SU-DHL-6 (cell line): ENCODE measurements at regions not wholly inside any gene's neighbourhood (a gene's known extent, or its start where the extent isn't known, plus 50 kb on each side); places are given as distances from the start of the nearest gene placed in this dataset.

ENCODE experiments used
- H2AFZ ChIP-seq: fragments of 200-600 bp; sonication (generic); 2 replicates; pipeline ENCODE4 v1.6.1; 2014; ENCODE audit warnings: low read depth, mild to moderate bottlenecking, moderate library complexity, mixed read lengths, antibody characterized with exemption, low read length; ENCODE audit not compliant: severe bottlenecking
- H3F3A ChIP-seq: fragments of 200-600 bp; shearing (Covaris generic); 2 replicates; pipeline ENCODE4 v1.6.0; 2016; ENCODE audit warnings: antibody characterized with exemption, mild to moderate bottlenecking; ENCODE audit not compliant: insufficient read depth
- H3K27ac ChIP-seq: fragments of 200-600 bp; sonication (generic); 2 replicates; pipeline ENCODE4 v1.5.1; 2016; ENCODE audit warnings: low read depth, mild to moderate bottlenecking, low read length, moderate library complexity, mixed read lengths
- H3K27me3 ChIP-seq: fragments of 200-600 bp; sonication (generic), shearing (Covaris generic); 2 replicates; pipeline ENCODE4 v1.6.0; 2014; ENCODE audit warnings: mild to moderate bottlenecking, low read length
- H3K36me3 ChIP-seq: fragments of 200-600 bp; sonication (generic); 2 replicates; pipeline ENCODE4 v1.6.1; 2014; ENCODE audit warnings: mild to moderate bottlenecking, low read length, mixed read lengths
- H3K4me2 ChIP-seq: fragments of 300-600, 200-600 bp; shearing (Covaris generic), sonication (generic); 2 replicates; pipeline ENCODE4 v1.6.0; 2014; ENCODE audit warnings: low read length, low read depth, mild to moderate bottlenecking; ENCODE audit not compliant: poor library complexity, severe bottlenecking
- H3K4me3 ChIP-seq: fragments of 200-600 bp; sonication (generic); 2 replicates; pipeline ENCODE4 v1.5.1; 2014; ENCODE audit warnings: antibody characterized with exemption, low read length, mild to moderate bottlenecking, mixed read lengths; ENCODE audit not compliant: insufficient read depth, poor library complexity, severe bottlenecking
- H3K79me2 ChIP-seq: fragments of 200-600 bp; sonication (generic); 2 replicates; pipeline ENCODE4 v1.6.1; 2014; ENCODE audit warnings: mild to moderate bottlenecking, low read length, moderate library complexity; ENCODE audit not compliant: insufficient read depth
- H3K9ac ChIP-seq: fragments of 200-600 bp; sonication (generic); 2 replicates; pipeline ENCODE4 v1.7.0; 2014; ENCODE audit warnings: mild to moderate bottlenecking, low read length
- H3K9me2 ChIP-seq: fragments of 200-600 bp; sonication (generic); replicated peaks from 2 replicates; pipeline ENCODE4 v1.6.1; 2014; ENCODE audit warnings: low read length; ENCODE audit not compliant: insufficient read depth
- H3K9me3 ChIP-seq: fragments of 200-600 bp; sonication (generic); 2 replicates; pipeline ENCODE4 v1.6.1; 2014; ENCODE audit warnings: low read length, mixed read lengths; ENCODE audit not compliant: insufficient read depth
- H4K20me1 ChIP-seq: fragments of 200-600 bp; sonication (generic); 2 replicates; pipeline ENCODE4 v1.6.1; 2014; ENCODE audit warnings: low read depth, mild to moderate bottlenecking, antibody characterized with exemption, low read length, moderate library complexity, mixed read lengths
- EZH2phosphoT487 ChIP-seq: fragments of 200-600 bp; sonication (generic), shearing (Covaris generic); conservative IDR thresholded peaks from 2 replicates; pipeline ENCODE4 v1.6.1; 2018; ENCODE audit warnings: mild to moderate bottlenecking, antibody characterized with exemption, low read length, moderate library complexity, mixed read lengths
- TF ChIP-seq, protein P1 (sequence below): fragments of 200-600 bp; sonication (generic); IDR thresholded peaks from one replicate; pipeline ENCODE4 v1.5.1; 2017; ENCODE audit warnings: antibody characterized with exemption, mild to moderate bottlenecking, low read length, moderate library complexity; ENCODE audit not compliant: insufficient read depth, poor library complexity, severe bottlenecking

DNA sequence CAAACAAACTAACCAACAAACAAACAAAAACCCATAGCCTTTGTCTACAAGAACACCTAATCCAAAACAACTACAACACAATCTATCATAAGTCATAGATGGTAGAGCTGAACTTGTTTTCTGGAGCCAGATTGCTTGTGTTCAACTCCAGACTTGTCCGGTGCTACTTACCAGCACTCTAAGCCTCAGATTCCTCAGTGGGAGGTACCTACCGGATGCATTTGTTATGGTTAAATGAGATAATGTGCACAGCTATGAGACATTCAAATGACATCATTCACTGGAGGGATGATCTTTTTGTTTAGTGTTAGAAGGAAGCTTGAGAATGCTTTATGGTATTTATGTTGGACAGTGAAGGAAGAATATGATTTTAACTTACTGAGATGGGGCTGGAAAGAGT, 592.9 kb upstream of the C9orf72 start:
- Histone ChIP-seq H3K9me2 (no peaks in the 10 kb centered on the region), H3K9me3 (no peaks in the 10 kb centered on the region; the same call in 1 of the 2 replicates), H3K9ac (no peak overlapping the region), H3K79me2 (no peaks in the 10 kb centered on the region), H3F3A (no peaks in the 10 kb centered on the region), H3K27ac (no peak overlapping the region), H3K27me3 (no peaks in the 10 kb centered on the region), H3K4me2 (no peak overlapping the region), H3K36me3 (no peaks in the 10 kb centered on the region), H2AFZ (no peak overlapping the region), H3K4me3 (no peak overlapping the region), H4K20me1 (no peaks in the 10 kb centered on the region)
- TF ChIP-seq, protein P1, sequence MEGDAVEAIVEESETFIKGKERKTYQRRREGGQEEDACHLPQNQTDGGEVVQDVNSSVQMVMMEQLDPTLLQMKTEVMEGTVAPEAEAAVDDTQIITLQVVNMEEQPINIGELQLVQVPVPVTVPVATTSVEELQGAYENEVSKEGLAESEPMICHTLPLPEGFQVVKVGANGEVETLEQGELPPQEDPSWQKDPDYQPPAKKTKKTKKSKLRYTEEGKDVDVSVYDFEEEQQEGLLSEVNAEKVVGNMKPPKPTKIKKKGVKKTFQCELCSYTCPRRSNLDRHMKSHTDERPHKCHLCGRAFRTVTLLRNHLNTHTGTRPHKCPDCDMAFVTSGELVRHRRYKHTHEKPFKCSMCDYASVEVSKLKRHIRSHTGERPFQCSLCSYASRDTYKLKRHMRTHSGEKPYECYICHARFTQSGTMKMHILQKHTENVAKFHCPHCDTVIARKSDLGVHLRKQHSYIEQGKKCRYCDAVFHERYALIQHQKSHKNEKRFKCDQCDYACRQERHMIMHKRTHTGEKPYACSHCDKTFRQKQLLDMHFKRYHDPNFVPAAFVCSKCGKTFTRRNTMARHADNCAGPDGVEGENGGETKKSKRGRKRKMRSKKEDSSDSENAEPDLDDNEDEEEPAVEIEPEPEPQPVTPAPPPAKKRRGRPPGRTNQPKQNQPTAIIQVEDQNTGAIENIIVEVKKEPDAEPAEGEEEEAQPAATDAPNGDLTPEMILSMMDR, result no peak
- no peak for TF ChIP-seq EZH2phosphoT487

DNA sequence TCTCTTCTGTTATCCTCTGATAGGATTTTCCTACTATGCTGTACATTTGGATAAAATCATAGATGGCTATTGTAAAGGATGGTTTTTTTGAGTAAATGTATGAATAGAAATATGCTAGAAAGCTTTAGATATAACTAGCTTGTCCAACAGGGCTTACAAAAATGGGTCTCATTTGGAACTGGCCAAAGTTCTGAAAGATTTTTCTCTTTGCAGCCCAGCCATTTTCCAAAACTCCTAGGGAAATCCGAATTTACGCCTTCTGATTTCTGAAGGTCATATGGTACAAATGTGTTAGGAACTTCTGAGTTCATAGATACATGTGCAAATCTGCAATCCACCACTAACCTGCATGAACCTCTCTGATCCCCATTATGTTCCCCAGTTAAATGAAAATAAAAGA, 603.9 kb upstream of the C9orf72 start:
- no peak for TF ChIP-seq EZH2phosphoT487
- TF ChIP-seq, protein P1, result no peak
- no peaks in the 10 kb centered on the region for H3K27me3 ChIP-seq
- H4K20me1 ChIP-seq, result no peaks in the 10 kb centered on the region
- no peaks in the 10 kb centered on the region for H3F3A ChIP-seq
- H3K27ac ChIP-seq, result no peak overlapping the region
- no peaks in the 10 kb centered on the region for H3K9me3 ChIP-seq
- H3K79me2 ChIP-seq, result no peaks in the 10 kb centered on the region
- H3K9ac ChIP-seq, result no peak overlapping the region
- no peaks in the 10 kb centered on the region for H3K9me2 ChIP-seq
- H3K4me2 ChIP-seq, result no peak overlapping the region
- no peak overlapping the region for H2AFZ ChIP-seq
- no peaks in the 10 kb centered on the region for H3K36me3 ChIP-seq
- no peak overlapping the region for H3K4me3 ChIP-seq

DNA sequence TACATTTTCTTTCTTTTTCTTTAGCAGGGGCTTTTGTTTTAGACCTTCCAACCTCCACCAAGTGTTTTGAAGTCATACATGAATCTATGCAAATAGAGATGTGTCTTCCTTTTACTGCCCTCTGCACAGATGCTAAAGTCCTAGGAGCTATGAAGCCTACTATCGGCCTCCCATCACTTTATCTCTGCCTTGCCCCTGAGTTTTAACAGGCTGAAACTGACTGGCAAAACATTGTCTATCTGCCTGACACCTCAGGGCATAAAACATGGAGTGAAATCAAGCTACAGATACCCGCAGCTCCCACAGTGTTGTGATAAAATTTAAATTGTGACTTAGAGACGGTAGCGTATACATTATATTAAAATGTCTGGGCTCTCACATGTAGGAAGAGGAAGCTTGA, 604.6 kb upstream of the C9orf72 start:
- TF ChIP-seq, protein P1, result no peak
- TF ChIP-seq EZH2phosphoT487, result no peak
- Histone ChIP-seq H3K9ac (no peak overlapping the region), H4K20me1 (no peaks in the 10 kb centered on the region), H3F3A (no peaks in the 10 kb centered on the region), H3K4me3 (no peak overlapping the region), H2AFZ (no peak overlapping the region), H3K27ac (no peak overlapping the region), H3K4me2 (no peak overlapping the region), H3K9me3 (no peaks in the 10 kb centered on the region), H3K9me2 (no peaks in the 10 kb centered on the region), H3K36me3 (no peaks in the 10 kb centered on the region), H3K27me3 (no peaks in the 10 kb centered on the region), H3K79me2 (no peaks in the 10 kb centered on the region)
